ENCODE measurements at regions not wholly inside any gene's neighbourhood (a gene's known extent, or its start where the extent isn't known, plus 50 kb on each side); places are given as distances from the start of the nearest gene placed in this dataset.

GRCh38 chr5:89302102-89302891, 419.3 kb upstream of the MEF2C start:
- H3K9me3 ChIP-seq (ENCODE audit: control insufficient read depth, low read depth, low read length) = no peaks in the 10 kb centered on the region
- H3K27ac ChIP-seq (ENCODE audit: low read length) = no peak overlapping the region
- H3K4me3 ChIP-seq (ENCODE audit: low read length) = no peak overlapping the region
- no peaks in the 10 kb centered on the region for H3K36me3 ChIP-seq (ENCODE audit: control insufficient read depth, insufficient read depth, low read length)
- H3K4me1 ChIP-seq (ENCODE audit: control insufficient read depth, insufficient read depth, low read length) = no peaks in the 10 kb centered on the region
- WGBS (ENCODE audit: insufficient coverage, low lambda C conversion rate) = 96% methylated on average over 4 of the region's 5 CpGs
- H3K27me3 ChIP-seq (ENCODE audit: control insufficient read depth, insufficient read depth, low read length) = no peaks in the 10 kb centered on the region
- no peak for DNase-seq

- no peak for DNase-seq
- no peak overlapping the region for H3K4me3 ChIP-seq (ENCODE audit: low read length)
- no peaks in the 10 kb centered on the region for H3K36me3 ChIP-seq (ENCODE audit: control insufficient read depth, insufficient read depth, low read length)
- no peak overlapping the region for H3K27ac ChIP-seq (ENCODE audit: low read length)
- H3K9me3 ChIP-seq (ENCODE audit: control insufficient read depth, low read depth, low read length) = no peaks in the 10 kb centered on the region
- H3K4me1 ChIP-seq (ENCODE audit: control insufficient read depth, insufficient read depth, low read length) = no peaks in the 10 kb centered on the region
- H3K27me3 ChIP-seq (ENCODE audit: control insufficient read depth, insufficient read depth, low read length) = no peaks in the 10 kb centered on the region
- WGBS (ENCODE audit: insufficient coverage, low lambda C conversion rate) = no CpG with 5 or more reads among the region's 6 CpGs
Measured at GRCh38 chr5:89301321-89302025, 418.5 kb upstream of the MEF2C start.

- Histone ChIP-seq H3K27ac (ENCODE audit: low read length) (no peak overlapping the region), H3K4me1 (ENCODE audit: control insufficient read depth, insufficient read depth, low read length) (no peaks in the 10 kb centered on the region), H3K36me3 (ENCODE audit: control insufficient read depth, insufficient read depth, low read length) (no peaks in the 10 kb centered on the region), H3K4me3 (ENCODE audit: low read length) (no peak overlapping the region), H3K27me3 (ENCODE audit: control insufficient read depth, insufficient read depth, low read length) (no peaks in the 10 kb centered on the region), H3K9me3 (ENCODE audit: control insufficient read depth, low read depth, low read length) (no peaks in the 10 kb centered on the region)
- DNase-seq = no peak
- no CpG with 5 or more reads among the region's 2 CpGs for WGBS (ENCODE audit: insufficient coverage, low lambda C conversion rate)
Measured at GRCh38 chr5:89300426-89300970, 417.5 kb upstream of the MEF2C start.

- no peak for DNase-seq
- H3K27me3 ChIP-seq (ENCODE audit: control insufficient read depth, insufficient read depth, low read length) = no peaks in the 10 kb centered on the region
- H3K4me1 ChIP-seq (ENCODE audit: control insufficient read depth, insufficient read depth, low read length) = no peaks in the 10 kb centered on the region
- 93% methylated on average over 2 of the region's 2 CpGs for WGBS (ENCODE audit: insufficient coverage, low lambda C conversion rate)
- no peaks in the 10 kb centered on the region for H3K9me3 ChIP-seq (ENCODE audit: control insufficient read depth, low read depth, low read length)
- no peaks in the 10 kb centered on the region for H3K36me3 ChIP-seq (ENCODE audit: control insufficient read depth, insufficient read depth, low read length)
- no peak overlapping the region for H3K27ac ChIP-seq (ENCODE audit: low read length)
- no peak overlapping the region for H3K4me3 ChIP-seq (ENCODE audit: low read length)
Measured at GRCh38 chr5:89299998-89300397, 417.0 kb upstream of the MEF2C start.

GRCh38 chr5:89297066-89297465, 414.1 kb upstream of the MEF2C start:
- Histone ChIP-seq H3K4me3 (ENCODE audit: low read length) (no peak overlapping the region), H3K36me3 (ENCODE audit: control insufficient read depth, insufficient read depth, low read length) (no peaks in the 10 kb centered on the region), H3K27ac (ENCODE audit: low read length) (no peak overlapping the region), H3K27me3 (ENCODE audit: control insufficient read depth, insufficient read depth, low read length) (no peaks in the 10 kb centered on the region), H3K4me1 (ENCODE audit: control insufficient read depth, insufficient read depth, low read length) (no peaks in the 10 kb centered on the region), H3K9me3 (ENCODE audit: control insufficient read depth, low read depth, low read length) (no peaks in the 10 kb centered on the region)
- no CpG with 5 or more reads among the region's 1 CpG for WGBS (ENCODE audit: insufficient coverage, low lambda C conversion rate)
- DNase-seq = no peak

GRCh38 chr5:89293810-89294209, 410.8 kb upstream of the MEF2C start:
- Histone ChIP-seq H3K4me1 (ENCODE audit: control insufficient read depth, insufficient read depth, low read length) (no peaks in the 10 kb centered on the region), H3K27ac (ENCODE audit: low read length) (no peak overlapping the region), H3K4me3 (ENCODE audit: low read length) (no peak overlapping the region), H3K36me3 (ENCODE audit: control insufficient read depth, insufficient read depth, low read length) (no peaks in the 10 kb centered on the region), H3K27me3 (ENCODE audit: control insufficient read depth, insufficient read depth, low read length) (no peaks in the 10 kb centered on the region), H3K9me3 (ENCODE audit: control insufficient read depth, low read depth, low read length) (no peaks in the 10 kb centered on the region)
- 20% methylated on average over 1 of the region's 2 CpGs for WGBS (ENCODE audit: insufficient coverage, low lambda C conversion rate)
- peak; percentile 18 to 25 for DNase-seq

- no peaks in the 10 kb centered on the region for H3K4me1 ChIP-seq (ENCODE audit: control insufficient read depth, insufficient read depth, low read length)
- H3K27me3 ChIP-seq (ENCODE audit: control insufficient read depth, insufficient read depth, low read length) = no peaks in the 10 kb centered on the region
- DNase-seq = no peak
- H3K9me3 ChIP-seq (ENCODE audit: control insufficient read depth, low read depth, low read length) = no peaks in the 10 kb centered on the region
- H3K4me3 ChIP-seq (ENCODE audit: low read length) = no peak overlapping the region
- no peaks in the 10 kb centered on the region for H3K36me3 ChIP-seq (ENCODE audit: control insufficient read depth, insufficient read depth, low read length)
- no peak overlapping the region for H3K27ac ChIP-seq (ENCODE audit: low read length)
- 100% methylated on average over 1 of the region's 2 CpGs for WGBS (ENCODE audit: insufficient coverage, low lambda C conversion rate)
Measured at GRCh38 chr5:89292487-89292886, 409.5 kb upstream of the MEF2C start.

- H3K4me1 ChIP-seq (ENCODE audit: control insufficient read depth, insufficient read depth, low read length) = no peaks in the 10 kb centered on the region
- no peak overlapping the region for H3K27ac ChIP-seq (ENCODE audit: low read length)
- no peak for DNase-seq
- no peaks in the 10 kb centered on the region for H3K36me3 ChIP-seq (ENCODE audit: control insufficient read depth, insufficient read depth, low read length)
- no peak overlapping the region for H3K4me3 ChIP-seq (ENCODE audit: low read length)
- no peaks in the 10 kb centered on the region for H3K27me3 ChIP-seq (ENCODE audit: control insufficient read depth, insufficient read depth, low read length)
- WGBS (ENCODE audit: insufficient coverage, low lambda C conversion rate) = 40% methylated on average over 1 of the region's 3 CpGs
- H3K9me3 ChIP-seq (ENCODE audit: control insufficient read depth, low read depth, low read length) = no peaks in the 10 kb centered on the region
Measured at GRCh38 chr5:89289604-89290003, 406.6 kb upstream of the MEF2C start.

- no peak overlapping the region for H3K4me3 ChIP-seq (ENCODE audit: low read length)
- no peaks in the 10 kb centered on the region for H3K9me3 ChIP-seq (ENCODE audit: control insufficient read depth, low read depth, low read length)
- no peaks in the 10 kb centered on the region for H3K4me1 ChIP-seq (ENCODE audit: control insufficient read depth, insufficient read depth, low read length)
- H3K27me3 ChIP-seq (ENCODE audit: control insufficient read depth, insufficient read depth, low read length) = no peaks in the 10 kb centered on the region
- no peak overlapping the region for H3K27ac ChIP-seq (ENCODE audit: low read length)
- no peaks in the 10 kb centered on the region for H3K36me3 ChIP-seq (ENCODE audit: control insufficient read depth, insufficient read depth, low read length)
- no peak for DNase-seq
Measured at GRCh38 chr5:89287964-89288363, 405.0 kb upstream of the MEF2C start.

- 100% methylated on average over 1 of the region's 3 CpGs for WGBS (ENCODE audit: insufficient coverage, low lambda C conversion rate)
- Histone ChIP-seq H3K9me3 (ENCODE audit: control insufficient read depth, low read depth, low read length) (no peaks in the 10 kb centered on the region), H3K4me1 (ENCODE audit: control insufficient read depth, insufficient read depth, low read length) (peaks cover 4% of the 10 kb centered on the region), H3K36me3 (ENCODE audit: control insufficient read depth, insufficient read depth, low read length) (no peaks in the 10 kb centered on the region), H3K27me3 (ENCODE audit: control insufficient read depth, insufficient read depth, low read length) (no peaks in the 10 kb centered on the region), H3K4me3 (ENCODE audit: low read length) (no peak overlapping the region), H3K27ac (ENCODE audit: low read length) (no peak overlapping the region)
- no peak for DNase-seq
Measured at GRCh38 chr5:89286320-89286719, 403.3 kb upstream of the MEF2C start.

Measured in large intestine (tissue), 3 donors.